Epithelial cell of proximal tubule (primary cell): ENCODE measurements at regions not wholly inside any gene's neighbourhood (a gene's known extent, or its start where the extent isn't known, plus 50 kb on each side); places are given as distances from the start of the nearest gene placed in this dataset.
"Not testable (repeated sequence)": the region's sequence is repeated elsewhere in the genome, so short reads cannot be mapped to it uniquely, and the experiment has no call there.

Experiments
- DNase-seq: peaks from one replicate; pipeline ENCODE4 v3.0.0-alpha.2; 2011; ENCODE audit warnings: low read depth
- H3K4me3 ChIP-seq: 2 replicates; pipeline ENCODE4 v1.5.1; 2011; ENCODE audit warnings: low read depth, mild to moderate bottlenecking, low read length
- TF ChIP-seq, protein P1 (sequence below): conservative IDR thresholded peaks from 2 replicates; pipeline ENCODE4 v1.5.1; 2012; ENCODE audit warnings: low read depth, mild to moderate bottlenecking, low read length

DNA sequence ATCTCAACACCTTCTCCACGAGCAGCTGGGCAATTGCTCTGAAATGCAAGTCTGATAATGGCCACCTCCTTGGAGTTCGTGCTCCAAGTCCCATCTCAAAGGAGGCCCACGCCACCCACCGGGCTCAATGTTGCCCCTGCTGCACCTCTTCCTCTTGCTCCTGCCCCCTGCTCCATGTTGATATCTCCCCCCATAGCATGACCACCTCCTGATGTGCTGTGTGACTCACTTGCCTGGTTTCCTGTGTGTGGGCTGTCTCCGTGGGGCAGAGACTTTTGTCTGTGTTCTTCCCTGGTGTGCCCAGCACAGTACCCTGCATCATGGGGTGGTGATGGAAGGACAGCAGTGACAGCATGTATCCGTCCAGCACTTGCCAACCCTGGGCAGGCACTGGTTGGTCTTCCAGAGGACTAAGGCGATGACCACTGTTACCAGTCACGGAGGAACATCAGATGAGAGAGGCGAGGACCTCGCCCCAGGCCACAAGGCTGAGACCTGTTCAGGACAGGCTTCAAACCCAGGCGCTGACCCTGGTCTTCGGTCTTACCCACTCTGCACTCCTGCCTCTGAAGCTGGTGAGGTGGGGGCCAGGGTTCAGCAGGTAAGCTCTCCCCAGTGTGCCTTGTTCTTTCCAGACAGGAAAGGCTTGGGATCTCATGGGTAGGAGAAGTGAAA is 104.6 kb upstream of the LRPAP1 start:
- no peak for DNase-seq
- no peak overlapping the region for H3K4me3 ChIP-seq
- TF ChIP-seq, protein P1, sequence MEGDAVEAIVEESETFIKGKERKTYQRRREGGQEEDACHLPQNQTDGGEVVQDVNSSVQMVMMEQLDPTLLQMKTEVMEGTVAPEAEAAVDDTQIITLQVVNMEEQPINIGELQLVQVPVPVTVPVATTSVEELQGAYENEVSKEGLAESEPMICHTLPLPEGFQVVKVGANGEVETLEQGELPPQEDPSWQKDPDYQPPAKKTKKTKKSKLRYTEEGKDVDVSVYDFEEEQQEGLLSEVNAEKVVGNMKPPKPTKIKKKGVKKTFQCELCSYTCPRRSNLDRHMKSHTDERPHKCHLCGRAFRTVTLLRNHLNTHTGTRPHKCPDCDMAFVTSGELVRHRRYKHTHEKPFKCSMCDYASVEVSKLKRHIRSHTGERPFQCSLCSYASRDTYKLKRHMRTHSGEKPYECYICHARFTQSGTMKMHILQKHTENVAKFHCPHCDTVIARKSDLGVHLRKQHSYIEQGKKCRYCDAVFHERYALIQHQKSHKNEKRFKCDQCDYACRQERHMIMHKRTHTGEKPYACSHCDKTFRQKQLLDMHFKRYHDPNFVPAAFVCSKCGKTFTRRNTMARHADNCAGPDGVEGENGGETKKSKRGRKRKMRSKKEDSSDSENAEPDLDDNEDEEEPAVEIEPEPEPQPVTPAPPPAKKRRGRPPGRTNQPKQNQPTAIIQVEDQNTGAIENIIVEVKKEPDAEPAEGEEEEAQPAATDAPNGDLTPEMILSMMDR, result no peak

DNA sequence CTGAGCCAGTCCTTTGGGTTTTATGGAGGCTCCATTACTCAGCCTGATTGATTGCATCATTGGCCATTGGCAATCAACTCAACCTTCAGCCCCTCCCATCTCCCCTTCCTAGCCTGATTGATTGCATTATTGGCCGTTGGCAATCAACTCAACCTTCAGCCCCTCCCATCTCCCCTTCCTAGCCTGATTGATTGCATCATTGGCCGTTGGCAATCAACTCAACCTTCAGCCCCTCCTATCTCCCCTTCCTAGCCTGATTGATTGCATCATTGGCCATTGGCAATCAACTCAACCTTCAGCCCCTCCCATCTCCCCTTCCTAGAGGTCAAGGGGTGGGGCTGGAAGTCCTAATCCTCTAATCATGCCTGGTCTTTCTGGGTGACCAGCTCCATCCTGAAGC is 103.8 kb upstream of the LRPAP1 start:
- not testable (repeated sequence) for H3K4me3 ChIP-seq, DNase-seq

DNA sequence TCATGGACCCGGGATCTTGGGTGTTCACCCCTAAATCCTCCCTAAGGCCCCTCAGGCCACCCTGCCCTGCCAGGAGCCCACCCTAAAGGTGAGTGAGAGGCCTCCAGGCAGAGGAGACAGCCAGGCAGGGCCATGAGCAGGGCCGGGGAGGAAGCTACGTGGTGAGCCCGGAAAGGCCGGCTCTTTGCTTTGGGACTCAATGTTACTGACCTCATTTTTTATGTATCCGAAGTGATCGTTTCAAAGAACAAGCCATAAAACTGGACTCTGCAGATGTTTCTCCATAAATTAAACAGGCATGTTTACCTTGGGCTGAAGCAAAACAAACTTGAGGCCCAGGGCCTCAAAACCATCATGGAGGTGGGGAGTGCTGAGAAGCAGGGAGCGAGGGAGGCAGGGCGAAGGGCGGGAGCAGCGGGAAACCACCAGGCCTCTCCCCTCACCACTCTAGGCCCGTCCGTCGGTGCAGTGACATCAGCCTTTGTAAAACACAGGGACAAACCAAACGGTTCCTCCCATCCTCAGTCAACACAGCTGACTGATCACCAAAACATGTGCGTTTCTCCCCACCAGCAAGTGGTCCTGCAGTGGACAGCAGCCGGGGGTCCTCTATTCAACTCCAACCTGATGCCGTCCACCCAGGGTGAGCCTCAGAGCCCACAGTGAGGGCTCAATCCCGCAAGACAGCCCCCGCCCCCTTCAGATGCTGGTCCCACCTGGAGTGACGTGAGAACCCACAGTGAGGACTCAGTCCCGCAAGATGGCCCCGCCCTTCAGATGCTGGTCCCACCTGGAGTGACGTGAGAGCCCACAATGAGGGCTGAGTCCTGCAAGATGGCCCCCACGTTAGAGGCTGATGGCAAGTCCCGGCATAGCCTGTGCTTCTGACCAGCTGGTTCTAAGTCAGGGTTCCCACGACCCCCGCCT is 102.9 kb upstream of the LRPAP1 start:
- TF ChIP-seq, protein P1, result no peak
- no peak overlapping the region for H3K4me3 ChIP-seq

DNA sequence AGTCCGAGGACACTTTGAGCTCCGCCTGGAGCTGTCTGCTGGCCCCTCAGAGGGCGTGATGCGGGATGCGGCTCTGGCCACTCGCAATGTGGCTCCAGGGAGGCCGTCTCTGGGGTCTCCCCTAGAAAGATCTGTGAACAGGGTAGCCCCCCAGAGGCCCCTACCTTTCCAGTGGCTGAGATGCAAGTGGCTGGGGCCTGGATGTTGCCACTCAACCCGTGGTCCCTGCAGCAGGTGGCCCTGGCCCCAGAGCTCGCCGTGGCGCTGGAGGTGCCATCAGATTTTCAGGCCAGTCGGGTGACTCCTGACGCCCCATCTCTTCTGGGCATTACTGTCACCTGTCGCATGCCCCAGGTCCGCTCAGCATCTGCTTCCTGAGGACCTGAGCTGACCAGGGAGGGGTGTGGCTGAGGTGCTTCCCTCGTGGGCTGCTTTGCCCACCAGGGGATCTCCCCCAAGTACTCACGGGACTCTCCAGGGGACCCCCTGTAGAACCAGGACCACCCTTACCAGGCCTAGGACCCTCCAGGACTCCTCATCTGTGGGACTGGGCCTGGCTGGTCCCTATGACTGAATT is 102.1 kb upstream of the LRPAP1 start:
- TF ChIP-seq, protein P1, result no peak
- no peak overlapping the region for H3K4me3 ChIP-seq
- no peak for DNase-seq

More for the DNA sequence above, 102.9 kb upstream of the LRPAP1 start:
- no peak for DNase-seq

DNA sequence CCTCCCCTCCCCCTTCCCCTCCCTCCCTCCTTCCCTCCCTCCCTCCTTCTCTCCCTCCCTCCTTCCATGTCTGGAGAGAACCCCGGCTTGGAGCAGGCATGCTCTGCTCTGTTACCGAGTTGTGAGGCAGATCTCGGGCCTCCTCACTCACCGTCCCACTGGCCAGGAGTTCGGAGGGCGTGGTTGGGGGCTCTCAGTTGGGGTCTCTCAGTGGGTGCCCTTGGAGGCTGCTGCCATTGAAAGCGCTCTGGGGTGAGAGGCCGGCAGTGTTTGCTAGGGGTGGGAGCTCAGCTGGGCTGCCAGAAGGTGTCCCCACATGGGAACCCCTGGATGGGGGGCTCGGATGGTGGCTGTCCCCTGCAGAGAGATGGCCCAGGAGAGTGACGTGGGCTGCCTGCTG is 101.1 kb upstream of the LRPAP1 start:
- not testable (repeated sequence) for DNase-seq, H3K4me3 ChIP-seq

DNA sequence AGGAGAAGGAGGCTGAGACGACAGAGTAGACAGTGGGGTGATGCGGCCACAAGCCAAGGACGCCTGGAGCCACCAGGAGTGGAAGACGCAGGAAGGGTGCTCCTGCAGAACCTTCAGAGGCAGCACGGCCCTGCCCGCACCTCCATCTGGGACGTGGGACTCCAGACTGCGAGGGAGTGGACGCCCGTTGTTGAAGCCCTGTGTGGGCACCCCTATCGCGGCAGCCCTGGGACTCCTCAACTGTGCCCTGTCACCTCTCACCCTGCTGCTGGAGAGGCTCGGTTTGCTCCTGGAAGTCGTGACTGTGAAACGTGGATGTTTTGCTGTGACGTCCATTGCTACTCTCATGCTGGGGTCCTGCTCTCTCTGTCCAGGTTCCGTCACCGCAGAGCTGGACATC is 100.6 kb upstream of the LRPAP1 start:
- not testable (repeated sequence) for H3K4me3 ChIP-seq, DNase-seq

DNA sequence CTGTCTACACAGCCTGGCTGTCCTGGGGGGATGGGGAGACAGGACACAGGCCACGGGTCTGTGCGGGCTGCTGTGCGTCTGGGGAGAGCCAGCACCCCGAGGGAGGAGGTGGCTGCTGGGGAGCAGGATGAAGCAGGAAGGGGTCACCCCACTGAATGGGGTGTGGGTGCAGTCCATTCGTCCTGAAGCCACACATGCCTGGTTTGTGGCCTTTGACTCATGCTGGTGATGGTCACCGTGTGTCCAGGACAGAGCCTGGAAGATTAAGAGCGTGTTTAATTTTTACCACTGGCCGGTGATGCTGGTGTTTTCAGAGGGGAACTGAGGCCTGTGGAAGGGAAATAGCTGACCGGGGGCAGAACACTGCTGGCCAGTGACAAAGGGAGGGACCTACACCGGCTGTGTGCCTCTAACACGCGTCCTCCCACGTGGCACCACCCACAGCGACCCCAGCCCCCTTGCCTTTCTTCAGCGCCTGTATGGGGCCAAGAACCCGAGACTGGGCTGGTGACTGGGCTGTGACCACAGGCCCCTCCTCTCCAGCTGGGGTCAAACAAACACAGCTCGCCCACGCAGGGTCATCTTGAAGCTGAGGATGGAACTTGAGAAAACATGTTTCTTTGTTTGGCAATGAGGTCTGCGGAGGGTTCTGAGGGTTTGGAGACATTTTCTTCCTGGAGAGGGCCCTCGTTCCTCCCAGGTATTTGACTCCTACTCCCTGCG is 99.5 kb upstream of the LRPAP1 start:
- H3K4me3 ChIP-seq, DNase-seq: not testable (repeated sequence)

DNA sequence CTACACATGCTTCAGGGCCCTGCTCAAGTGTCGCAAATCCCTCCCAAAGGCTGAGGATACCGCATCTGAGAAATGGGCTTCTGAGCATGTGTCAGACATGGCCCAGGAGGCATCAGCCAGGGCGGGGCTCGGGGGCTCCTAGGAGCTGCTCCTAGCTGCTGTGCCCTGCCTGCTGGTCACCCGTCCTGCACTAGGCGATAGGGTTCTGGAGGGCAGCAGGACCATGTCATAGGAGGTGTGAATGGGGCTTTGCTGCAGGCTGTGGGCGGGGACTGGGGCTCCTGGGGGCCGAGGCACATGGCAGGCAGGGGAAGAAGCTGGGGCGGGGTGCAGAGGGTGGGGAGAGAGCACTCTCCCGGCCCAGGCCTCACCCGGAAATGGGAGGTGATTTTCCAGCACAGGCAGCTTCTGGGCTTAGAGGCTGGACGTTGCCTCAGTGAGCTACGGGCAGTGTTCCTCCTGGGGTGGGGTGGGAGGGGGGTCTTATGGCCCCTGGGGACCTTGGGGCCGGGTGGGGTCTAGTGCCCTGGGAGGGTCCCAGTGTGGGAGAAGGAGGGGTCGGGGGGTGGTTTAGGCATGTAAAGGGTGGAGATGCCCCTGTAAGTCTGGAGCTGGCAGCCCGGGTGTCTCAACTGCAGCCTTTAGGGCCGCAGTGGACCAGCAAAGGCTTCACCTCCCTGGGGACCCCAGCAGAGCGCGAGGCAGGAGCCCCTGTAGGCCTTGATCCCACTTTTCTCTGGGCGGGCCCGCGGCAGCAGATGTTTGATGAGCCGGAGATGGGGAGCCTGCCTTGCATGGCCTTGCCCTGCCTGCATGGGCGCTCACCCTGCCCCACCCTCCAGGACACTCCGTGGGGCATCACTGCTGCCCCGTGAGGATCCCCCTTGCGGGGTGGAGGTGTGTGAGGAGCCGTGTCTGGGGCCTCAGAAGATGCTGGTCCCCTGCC is 98.6 kb upstream of the LRPAP1 start:
- no peak for DNase-seq
- TF ChIP-seq, protein P1, result no peak
- no peak overlapping the region for H3K4me3 ChIP-seq
